ENCODE measurements at regions not wholly inside any gene's neighbourhood (a gene's known extent, or its start where the extent isn't known, plus 50 kb on each side); places are given as distances from the start of the nearest gene placed in this dataset.
"Not testable (repeated sequence)": the region's sequence is repeated elsewhere in the genome, so short reads cannot be mapped to it uniquely, and the experiment has no call there.

- no peak for DNase-seq
These were observed 270.0 kb downstream of the DACT1 start for GRCh38 chr14:58907803-58908202.

GRCh38 chr14:58912287-58912686 lies 274.5 kb downstream of the DACT1 start:
- no peak for DNase-seq

GRCh38 chr14:58912799-58913432 lies 275.2 kb downstream of the DACT1 start:
- no peak for DNase-seq

GRCh38 chr14:58914279-58914855 lies 274.1 kb upstream of the DAAM1 start:
- DNase-seq, result no peak

GRCh38 chr14:58915646-58916045 lies 272.8 kb upstream of the DAAM1 start:
- DNase-seq, result no peak

- DNase-seq, result no peak
These were observed 270.3 kb upstream of the DAAM1 start for GRCh38 chr14:58918066-58918738.

- DNase-seq, result no peak
These were observed 269.2 kb upstream of the DAAM1 start for GRCh38 chr14:58919217-58919616.

GRCh38 chr14:58920230-58920629 lies 268.2 kb upstream of the DAAM1 start:
- DNase-seq, result no peak

- not testable (repeated sequence) for DNase-seq
These were observed 266.1 kb upstream of the DAAM1 start for GRCh38 chr14:58922201-58922940.

GRCh38 chr14:58923751-58924405 lies 264.6 kb upstream of the DAAM1 start:
- no peak for DNase-seq

- no peak for DNase-seq
These were observed 246.8 kb upstream of the DAAM1 start for GRCh38 chr14:58941629-58942028.

GRCh38 chr14:58942516-58942915 lies 246.0 kb upstream of the DAAM1 start:
- DNase-seq, result no peak

GRCh38 chr14:58944343-58944967 lies 244.0 kb upstream of the DAAM1 start:
- DNase-seq, result no peak

- no peak for DNase-seq
These were observed 243.5 kb upstream of the DAAM1 start for GRCh38 chr14:58944968-58945356.

GRCh38 chr14:58946431-58946830 lies 242.0 kb upstream of the DAAM1 start:
- DNase-seq, result no peak

GRCh38 chr14:58947156-58947555 lies 241.3 kb upstream of the DAAM1 start:
- DNase-seq, result no peak

GRCh38 chr14:58947814-58948445 lies 240.5 kb upstream of the DAAM1 start:
- DNase-seq, result no peak

- no peak for DNase-seq
These were observed 237.9 kb upstream of the DAAM1 start for GRCh38 chr14:58950555-58950954.

- DNase-seq, result no peak
These were observed 237.3 kb upstream of the DAAM1 start for GRCh38 chr14:58951143-58951542.

- no peak for DNase-seq
These were observed 234.4 kb upstream of the DAAM1 start for GRCh38 chr14:58954052-58954451.

GRCh38 chr14:58954901-58955861 lies 233.3 kb upstream of the DAAM1 start:
- DNase-seq, result no peak

Measured in NCI-H2081 treated with DMSO at 0.1 percent for 48 hours (cell line).